ENCODE measurements at regions not wholly inside any gene's neighbourhood (a gene's known extent, or its start where the extent isn't known, plus 50 kb on each side); places are given as distances from the start of the nearest gene placed in this dataset.
A peak's percentile ranks its signal among the peaks of the same experiment; 100 is the strongest.

DNA sequence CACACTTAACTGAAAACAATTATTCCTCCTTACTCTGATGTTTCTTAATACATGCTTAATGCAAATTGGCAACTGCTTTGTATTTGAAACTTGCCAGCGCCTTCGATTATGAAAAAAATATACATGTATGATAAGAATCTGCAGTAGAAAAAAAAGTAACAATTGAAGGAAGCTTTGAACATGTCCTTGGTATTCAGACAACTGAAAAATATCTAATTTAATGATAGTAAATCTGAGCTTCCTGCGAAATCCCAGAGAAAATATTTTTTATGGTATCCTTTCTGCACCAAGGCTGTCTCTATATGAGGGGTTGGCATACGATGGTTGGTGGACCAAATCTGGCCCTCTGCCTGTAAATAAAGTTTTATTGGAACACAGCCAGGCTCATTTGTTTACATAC, 186.2 kb downstream of the HDGFL1 start:
- no peaks in the 10 kb centered on the region for H3K36me3 ChIP-seq (ENCODE audit: insufficient read depth, low read length)
- H3K4me2 ChIP-seq (ENCODE audit: insufficient read depth, low read length), result no peak overlapping the region
- H3K4me1 ChIP-seq (ENCODE audit: insufficient read depth, low read length), result no peaks in the 10 kb centered on the region
- no peak for DNase-seq (ENCODE audit: insufficient read length, low spot score, missing footprints)
- TF ChIP-seq CTCF (IDR thresholded peaks at IDR 0.05; ENCODE audit: extremely low read depth, low read depth, low read length), result no peak
- no peak overlapping the region for H3K4me3 ChIP-seq (ENCODE audit: insufficient read depth, low read length)
- H3K9me3 ChIP-seq (ENCODE audit: low read depth, low read length), result no peaks in the 10 kb centered on the region
- H3K27ac ChIP-seq (ENCODE audit: low read depth, low read length), result no peak overlapping the region
- H2AFZ ChIP-seq (ENCODE audit: low read length), result no peak overlapping the region
- H3K79me2 ChIP-seq (ENCODE audit: insufficient read depth, low read length), result no peaks in the 10 kb centered on the region
- H3K27me3 ChIP-seq (ENCODE audit: insufficient read depth, low read length), result no peaks in the 10 kb centered on the region
- H4K20me1 ChIP-seq (ENCODE audit: insufficient read depth, low read length), result no peaks in the 10 kb centered on the region

DNA sequence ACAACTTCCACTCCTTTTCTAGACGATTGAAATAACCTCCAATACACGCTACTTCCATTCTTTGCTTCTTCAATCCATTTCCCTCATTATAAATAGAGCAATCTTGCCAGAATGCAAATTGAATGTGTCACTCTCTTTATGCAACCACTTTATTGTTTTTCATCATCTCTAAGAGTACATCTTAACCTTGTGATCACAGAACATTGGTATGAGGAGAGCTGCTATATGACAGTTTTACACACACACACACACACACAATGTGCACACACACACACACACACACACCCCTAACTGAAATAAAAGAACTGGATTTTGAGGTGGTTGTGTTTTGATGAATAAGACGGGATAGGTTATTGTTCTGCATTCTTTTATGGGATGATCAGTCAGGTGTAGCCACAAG, 187.0 kb downstream of the HDGFL1 start:
- H3K4me3 ChIP-seq (ENCODE audit: insufficient read depth, low read length), result no peak overlapping the region
- no peak overlapping the region for H3K4me2 ChIP-seq (ENCODE audit: insufficient read depth, low read length)
- no peak for TF ChIP-seq CTCF (IDR thresholded peaks at IDR 0.05; ENCODE audit: extremely low read depth, low read depth, low read length)
- H2AFZ ChIP-seq (ENCODE audit: low read length), result peak overlapping the region; percentile 17
- H3K9me3 ChIP-seq (ENCODE audit: low read depth, low read length), result no peaks in the 10 kb centered on the region
- H3K4me1 ChIP-seq (ENCODE audit: insufficient read depth, low read length), result no peaks in the 10 kb centered on the region
- DNase-seq (ENCODE audit: insufficient read length, low spot score, missing footprints), result no peak
- no peak overlapping the region for H3K27ac ChIP-seq (ENCODE audit: low read depth, low read length)
- H4K20me1 ChIP-seq (ENCODE audit: insufficient read depth, low read length), result no peaks in the 10 kb centered on the region
- H3K27me3 ChIP-seq (ENCODE audit: insufficient read depth, low read length), result no peaks in the 10 kb centered on the region
- H3K79me2 ChIP-seq (ENCODE audit: insufficient read depth, low read length), result no peaks in the 10 kb centered on the region
- no peaks in the 10 kb centered on the region for H3K36me3 ChIP-seq (ENCODE audit: insufficient read depth, low read length)

DNA sequence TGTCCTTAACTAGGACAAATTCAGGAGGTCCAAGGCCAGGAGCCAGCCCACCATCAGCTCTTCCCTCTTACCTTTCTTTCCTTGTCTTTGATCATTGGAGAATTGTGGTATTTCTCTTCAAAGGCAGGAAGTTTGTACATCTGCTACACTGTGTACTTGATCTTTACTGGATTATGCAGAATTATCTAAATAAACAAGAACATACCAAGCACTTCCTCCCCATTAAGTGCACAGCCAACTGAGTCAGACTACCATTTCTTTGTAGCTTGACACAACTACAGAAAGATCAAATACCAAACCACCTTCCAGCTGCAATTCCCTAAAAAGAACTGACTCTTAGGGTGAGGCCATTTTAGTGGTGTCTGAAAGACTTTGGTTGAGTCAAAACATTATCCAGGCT, 195.1 kb downstream of the HDGFL1 start:
- no peak overlapping the region for H3K4me2 ChIP-seq (ENCODE audit: insufficient read depth, low read length)
- no peak for TF ChIP-seq CTCF (IDR thresholded peaks at IDR 0.05; ENCODE audit: extremely low read depth, low read depth, low read length)
- H3K27ac ChIP-seq (ENCODE audit: low read depth, low read length), result no peak overlapping the region
- H3K4me3 ChIP-seq (ENCODE audit: insufficient read depth, low read length), result no peak overlapping the region
- peak; percentile 9 for DNase-seq (ENCODE audit: insufficient read length, low spot score, missing footprints)
- no peaks in the 10 kb centered on the region for H3K4me1 ChIP-seq (ENCODE audit: insufficient read depth, low read length)
- H4K20me1 ChIP-seq (ENCODE audit: insufficient read depth, low read length), result no peaks in the 10 kb centered on the region
- H2AFZ ChIP-seq (ENCODE audit: low read length), result peak overlapping the region; percentile 52
- no peaks in the 10 kb centered on the region for H3K27me3 ChIP-seq (ENCODE audit: insufficient read depth, low read length)
- H3K36me3 ChIP-seq (ENCODE audit: insufficient read depth, low read length), result no peaks in the 10 kb centered on the region
- no peaks in the 10 kb centered on the region for H3K79me2 ChIP-seq (ENCODE audit: insufficient read depth, low read length)
- no peaks in the 10 kb centered on the region for H3K9me3 ChIP-seq (ENCODE audit: low read depth, low read length)

- no peak overlapping the region for H3K4me2 ChIP-seq (ENCODE audit: insufficient read depth, low read length)
- H3K36me3 ChIP-seq (ENCODE audit: insufficient read depth, low read length), result no peaks in the 10 kb centered on the region
- H3K27me3 ChIP-seq (ENCODE audit: insufficient read depth, low read length), result no peaks in the 10 kb centered on the region
- H3K79me2 ChIP-seq (ENCODE audit: insufficient read depth, low read length), result no peaks in the 10 kb centered on the region
- H3K9me3 ChIP-seq (ENCODE audit: low read depth, low read length), result no peaks in the 10 kb centered on the region
- no peaks in the 10 kb centered on the region for H3K4me1 ChIP-seq (ENCODE audit: insufficient read depth, low read length)
- peak overlapping the region; percentile 61 for H2AFZ ChIP-seq (ENCODE audit: low read length)
- DNase-seq (ENCODE audit: insufficient read length, low spot score, missing footprints), result peak; percentile 14
- no peak overlapping the region for H3K4me3 ChIP-seq (ENCODE audit: insufficient read depth, low read length)
- H3K27ac ChIP-seq (ENCODE audit: low read depth, low read length), result no peak overlapping the region
- H4K20me1 ChIP-seq (ENCODE audit: insufficient read depth, low read length), result no peaks in the 10 kb centered on the region
- TF ChIP-seq CTCF (IDR thresholded peaks at IDR 0.05; ENCODE audit: extremely low read depth, low read depth, low read length), result no peak
Measured at GRCh38 chr6:22765015-22765414, 195.6 kb downstream of the HDGFL1 start.

Data from osteoblast (primary cell).